PC-9 (cell line): ENCODE measurements at regions not wholly inside any gene's neighbourhood (a gene's known extent, or its start where the extent isn't known, plus 50 kb on each side); places are given as distances from the start of the nearest gene placed in this dataset.

Experiments used
- BruUV-seq: library from RNA; stranded (reverse); fragments of 400-500 nt; replicated peaks from 2 replicates; lab custom pipeline; 2021; lab: Mats Ljungman, UMichigan
- CTCF ChIA-PET: fragments of 300-600 bp; sonication (Branson Sonifier 250); formaldehyde crosslinking; loops from one replicate; lab custom pipeline; 2022; ENCODE audit warnings: antibody characterized with exemption; lab: Charles Lee
- POLR2A ChIA-PET: fragments of 300-600 bp; sonication (Branson Sonifier 250); formaldehyde crosslinking; loops from one replicate; lab custom pipeline; 2022; ENCODE audit warnings: antibody characterized with exemption; ENCODE audit not compliant: unreplicated experiment; lab: Charles Lee
- DNase-seq, 2 experiments: peaks; one replicate each; pipeline versions ENCODE4 v3.0.0 to v3.0.0-alpha.2; 2015 to 2022; ENCODE audit warnings: mixed read lengths in 1 of 2
- H2AFZ ChIP-seq: fragments of 200-600 bp; sonication (generic); 2 replicates; pipeline ENCODE4 v1.8.1; 2017; ENCODE audit warnings: antibody characterized with exemption
- H3F3A ChIP-seq: fragments of 200-600 bp; sonication (generic); 2 replicates; pipeline ENCODE4 v1.8.1; 2017; ENCODE audit warnings: antibody characterized with exemption, mild to moderate bottlenecking, low read depth; ENCODE audit not compliant: insufficient read depth
- H3K27ac ChIP-seq: fragments of 200-600 bp; sonication (generic); 2 replicates; pipeline ENCODE4 v1.6.1; 2016; ENCODE audit warnings: mixed run types
- H3K27me3 ChIP-seq: fragments of 200-600 bp; sonication (generic); 2 replicates; pipeline ENCODE4 v1.6.1; 2016; ENCODE audit warnings: low read depth, mixed run types; ENCODE audit not compliant: insufficient read depth
- H3K36me3 ChIP-seq: fragments of 200-600 bp; sonication (generic); 2 replicates; pipeline ENCODE4 v1.6.1; 2016; ENCODE audit warnings: low read depth, mixed run types
- H3K4me1 ChIP-seq: fragments of 200-600 bp; sonication (generic); replicated peaks from 2 replicates; pipeline ENCODE4 v1.6.1; 2016; ENCODE audit warnings: mixed run types; ENCODE audit not compliant: insufficient read depth
- H3K4me2 ChIP-seq: fragments of 200-600 bp; sonication (generic); 2 replicates; pipeline ENCODE4 v1.6.1; 2017; ENCODE audit warnings: mixed run types
- H3K4me3 ChIP-seq: fragments of 200-600 bp; sonication (generic); 2 replicates; pipeline ENCODE4 v1.6.1; 2016; ENCODE audit warnings: mixed run types
- H3K79me2 ChIP-seq: fragments of 200-600 bp; sonication (generic); 2 replicates; pipeline ENCODE4 v1.6.1; 2017; ENCODE audit warnings: low read depth, mixed run types
- H3K9me2 ChIP-seq: fragments of 200-600 bp; sonication (generic); 2 replicates; pipeline ENCODE4 v1.8.1; 2017; ENCODE audit warnings: mild to moderate bottlenecking; ENCODE audit not compliant: insufficient read depth
- H3K9me3 ChIP-seq: fragments of 200-600 bp; sonication (generic); 2 replicates; pipeline ENCODE4 v1.8.1; 2016; ENCODE audit warnings: low read depth; ENCODE audit not compliant: insufficient read depth
- H4K20me1 ChIP-seq: fragments of 200-600 bp; sonication (generic); 2 replicates; pipeline ENCODE4 v1.8.1; 2017; ENCODE audit not compliant: insufficient read depth
- CTCF ChIP-seq: fragments of 200-600 bp; sonication (generic); conservative IDR thresholded peaks from 2 replicates; pipeline ENCODE4 v1.6.1; 2017; ENCODE audit warnings: mixed run types, antibody characterized with exemption, mild to moderate bottlenecking, moderate library complexity
- EZH2 ChIP-seq: fragments of 200-600 bp; sonication (generic); IDR thresholded peaks from 2 replicates; pipeline ENCODE4 v1.8.0; 2017; ENCODE audit warnings: antibody characterized with exemption, low read depth
- intact Hi-C: fragments of 100-400 bp; cut with micrococcal nuclease; formaldehyde crosslinking; loops from one replicate; pipeline ENCODE4 v1.10.0; 2022; ENCODE audit not compliant: unreplicated experiment

GRCh38 chr7:42734568-42734967, 177.3 kb downstream of the C7orf25 start:
- CTCF ChIA-PET: no interaction called here
- no peak overlapping the region for H3K27ac ChIP-seq

GRCh38 chr7:42733040-42733439, 178.8 kb downstream of the C7orf25 start:
- no peaks in the 10 kb centered on the region for H4K20me1 ChIP-seq
- no peak overlapping the region for H2AFZ ChIP-seq
- H3K36me3 ChIP-seq: no peaks in the 10 kb centered on the region
- no peak overlapping the region for H3K4me2 ChIP-seq
- POLR2A ChIA-PET: no interaction called here
- peaks cover 4% of the 10 kb centered on the region for H3K9me2 ChIP-seq
- H3K27me3 ChIP-seq: no peaks in the 10 kb centered on the region
- no peak overlapping the region for H3K4me3 ChIP-seq
- no TSS peak for BruUV-seq
- no peak for DNase-seq
- H3K27ac ChIP-seq: no peak overlapping the region
- H3K79me2 ChIP-seq: no peaks in the 10 kb centered on the region
- intact Hi-C loops: no loop called here
- H3F3A ChIP-seq: no peaks in the 10 kb centered on the region
- CTCF ChIA-PET: no interaction called here
- H3K4me1 ChIP-seq: no peaks in the 10 kb centered on the region
- TF ChIP-seq EZH2: no peak
- TF ChIP-seq CTCF: no peak
- no peaks in the 10 kb centered on the region for H3K9me3 ChIP-seq

More at GRCh38 chr7:42734568-42734967, 177.3 kb downstream of the C7orf25 start:
- no peaks in the 10 kb centered on the region for H3K79me2 ChIP-seq
- BruUV-seq: no TSS peak
- H3K9me2 ChIP-seq: no peaks in the 10 kb centered on the region; the same call in none of the 2 replicates
- DNase-seq: no peak
- H3F3A ChIP-seq: no peaks in the 10 kb centered on the region
- no peaks in the 10 kb centered on the region for H3K27me3 ChIP-seq
- H3K9me3 ChIP-seq: no peaks in the 10 kb centered on the region
- H2AFZ ChIP-seq: no peak overlapping the region
- intact Hi-C loops: no loop called here
- no peaks in the 10 kb centered on the region for H4K20me1 ChIP-seq
- TF ChIP-seq CTCF: no peak
- TF ChIP-seq EZH2: no peak
- H3K4me3 ChIP-seq: no peak overlapping the region
- no peaks in the 10 kb centered on the region for H3K4me1 ChIP-seq
- no peaks in the 10 kb centered on the region for H3K36me3 ChIP-seq
- POLR2A ChIA-PET: no interaction called here
- H3K4me2 ChIP-seq: no peak overlapping the region

GRCh38 chr7:42730586-42730985, 181.3 kb downstream of the C7orf25 start:
- TF ChIP-seq CTCF (no peak), EZH2 (no peak)
- H3K9me3 ChIP-seq: no peaks in the 10 kb centered on the region
- DNase-seq: no peak
- H3K79me2 ChIP-seq: no peaks in the 10 kb centered on the region
- H3K4me3 ChIP-seq: no peak overlapping the region
- no peak overlapping the region for H3K4me2 ChIP-seq
- no peaks in the 10 kb centered on the region for H3K36me3 ChIP-seq
- ChIA-PET POLR2A (no interaction called here), CTCF (no interaction called here)
- H3K27ac ChIP-seq: no peak overlapping the region
- H3F3A ChIP-seq: no peaks in the 10 kb centered on the region
- no peaks in the 10 kb centered on the region for H3K27me3 ChIP-seq
- intact Hi-C loops: no loop called here
- no TSS peak for BruUV-seq
- H4K20me1 ChIP-seq: no peaks in the 10 kb centered on the region
- H2AFZ ChIP-seq: no peak overlapping the region
- H3K4me1 ChIP-seq: no peaks in the 10 kb centered on the region
- H3K9me2 ChIP-seq: peaks cover 4% of the 10 kb centered on the region
